ENCODE measurements at regions not wholly inside any gene's neighbourhood (a gene's known extent, or its start where the extent isn't known, plus 50 kb on each side); places are given as distances from the start of the nearest gene placed in this dataset.
"Not testable (repeated sequence)": the region's sequence is repeated elsewhere in the genome, so short reads cannot be mapped to it uniquely, and the experiment has no call there.

GRCh38 chr4:154907345-154908045 lies 126.4 kb downstream of the RBM46 start:
- not testable (repeated sequence) for H3K4me3 ChIP-seq (ENCODE audit: low read length); DNase-seq (ENCODE audit: low read depth, low spot score)

GRCh38 chr4:154908168-154908567 lies 127.1 kb downstream of the RBM46 start:
- no peak for DNase-seq (ENCODE audit: low read depth, low spot score)
- H3K4me3 ChIP-seq (ENCODE audit: low read length) = no peak overlapping the region

GRCh38 chr4:154911097-154911496 lies 130.0 kb downstream of the RBM46 start:
- no peak for DNase-seq (ENCODE audit: low read depth, low spot score)
- no peak overlapping the region for H3K4me3 ChIP-seq (ENCODE audit: low read length)

DNA sequence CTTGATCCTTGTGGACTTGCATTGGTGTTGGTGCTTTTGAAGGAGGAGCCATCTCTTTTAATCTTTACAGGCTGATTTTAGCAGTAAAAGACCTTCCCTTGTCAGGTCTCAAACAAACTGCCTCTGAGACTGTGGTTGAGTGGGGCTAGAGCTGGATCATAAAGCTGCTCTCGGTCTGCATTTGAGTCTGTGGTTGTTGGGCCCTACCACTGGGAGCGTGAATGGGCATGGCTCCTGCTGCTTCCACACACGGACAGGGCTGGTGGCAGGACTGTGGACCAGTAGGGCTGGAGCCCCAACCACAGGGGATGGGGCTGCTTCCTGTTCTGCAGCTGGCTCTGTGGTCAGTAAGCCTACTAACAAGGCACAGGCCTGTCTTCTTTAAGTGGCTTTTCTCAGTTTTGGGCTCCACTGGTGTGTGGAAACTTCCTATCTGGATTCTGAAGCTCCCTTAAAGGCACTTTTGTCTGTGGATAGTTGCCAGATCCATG lies 130.6 kb downstream of the RBM46 start:
- no peak for DNase-seq (ENCODE audit: low read depth, low spot score)
- no peak overlapping the region for H3K4me3 ChIP-seq (ENCODE audit: low read length)

GRCh38 chr4:154916068-154916467 lies 135.0 kb downstream of the RBM46 start:
- H3K4me3 ChIP-seq (ENCODE audit: low read length) = no peak overlapping the region
- DNase-seq (ENCODE audit: low read depth, low spot score) = no peak

DNA sequence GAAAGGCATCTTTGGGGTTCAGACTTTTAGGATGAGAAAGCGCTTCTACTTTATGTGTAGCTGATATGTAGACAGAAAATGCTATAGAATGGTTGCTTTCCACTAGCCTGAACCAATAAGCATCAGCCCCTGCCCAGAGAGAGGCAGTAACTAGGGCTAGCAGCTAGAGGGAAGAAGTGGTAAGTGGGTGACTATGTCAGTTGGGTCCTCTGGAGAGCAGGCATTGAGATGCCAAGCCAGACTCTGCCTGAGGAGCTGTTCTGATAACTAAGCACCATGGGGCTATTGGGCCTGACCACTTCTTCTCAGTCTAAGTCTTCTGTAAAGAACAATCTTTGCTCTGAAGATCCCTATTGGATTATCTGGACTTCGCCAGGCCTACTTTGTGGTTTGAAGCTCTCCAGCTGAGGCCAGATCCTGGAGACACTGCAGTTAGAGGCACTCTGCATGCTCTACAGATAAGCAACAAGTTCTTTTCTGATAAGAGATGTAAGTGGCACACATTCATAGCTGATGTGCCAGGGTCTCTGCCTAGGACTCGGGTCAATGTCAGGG lies 146.1 kb downstream of the RBM46 start:
- no peak overlapping the region for H3K4me3 ChIP-seq (ENCODE audit: low read length)
- DNase-seq (ENCODE audit: low read depth, low spot score) = no peak

DNA sequence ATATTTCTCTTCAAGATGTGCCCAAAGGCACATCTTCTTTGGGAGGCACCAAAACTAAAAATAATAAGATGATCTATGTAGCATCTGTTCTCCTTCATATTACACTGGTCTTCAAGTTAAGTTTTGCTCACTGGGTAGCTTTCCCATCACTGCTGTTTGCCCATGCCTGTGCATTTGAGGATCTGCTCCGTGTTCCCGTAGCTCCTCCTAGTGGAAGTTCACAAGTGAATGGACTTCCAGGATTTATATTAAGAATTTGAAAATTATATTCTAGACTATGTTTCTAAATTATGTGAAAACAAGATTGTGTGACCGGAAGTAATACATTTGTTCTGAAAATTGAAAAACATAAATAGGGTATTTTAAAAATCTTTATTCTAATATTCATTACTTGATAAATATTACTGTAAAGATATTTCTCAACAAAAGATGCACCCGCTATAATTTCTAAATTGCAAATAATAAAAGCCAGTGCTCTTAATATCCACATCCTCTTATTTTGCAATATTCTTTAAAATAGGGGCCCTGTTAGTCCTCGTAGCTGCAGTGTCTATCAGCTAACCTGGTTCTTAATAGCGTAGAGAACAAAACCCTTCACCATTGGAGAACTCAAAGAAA lies 147.7 kb downstream of the RBM46 start:
- H3K4me3 ChIP-seq (ENCODE audit: low read length) = no peak overlapping the region
- no peak for DNase-seq (ENCODE audit: low read depth, low spot score)

DNA sequence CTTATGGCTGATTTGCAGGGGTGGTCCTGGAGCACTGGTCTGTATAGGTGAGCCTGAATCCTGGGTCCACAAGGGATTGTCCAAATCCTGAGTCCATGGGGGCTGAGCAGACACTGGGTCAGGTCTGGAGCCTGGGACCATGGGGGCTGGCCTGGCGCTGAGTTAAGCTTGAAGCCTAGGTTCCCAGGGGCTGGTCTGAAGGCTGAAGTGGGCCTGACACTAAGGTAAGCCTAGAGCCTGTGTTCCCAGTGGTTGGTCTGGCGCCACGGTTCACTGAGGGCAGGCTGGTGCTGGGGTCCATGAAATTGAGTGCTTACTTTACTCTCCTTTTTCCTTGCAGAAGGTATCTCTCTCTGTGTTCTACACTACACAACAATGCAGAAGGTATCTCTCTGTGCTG lies 155.8 kb downstream of the RBM46 start:
- no peak overlapping the region for H3K4me3 ChIP-seq (ENCODE audit: low read length)
- no peak for DNase-seq (ENCODE audit: low read depth, low spot score)

DNA sequence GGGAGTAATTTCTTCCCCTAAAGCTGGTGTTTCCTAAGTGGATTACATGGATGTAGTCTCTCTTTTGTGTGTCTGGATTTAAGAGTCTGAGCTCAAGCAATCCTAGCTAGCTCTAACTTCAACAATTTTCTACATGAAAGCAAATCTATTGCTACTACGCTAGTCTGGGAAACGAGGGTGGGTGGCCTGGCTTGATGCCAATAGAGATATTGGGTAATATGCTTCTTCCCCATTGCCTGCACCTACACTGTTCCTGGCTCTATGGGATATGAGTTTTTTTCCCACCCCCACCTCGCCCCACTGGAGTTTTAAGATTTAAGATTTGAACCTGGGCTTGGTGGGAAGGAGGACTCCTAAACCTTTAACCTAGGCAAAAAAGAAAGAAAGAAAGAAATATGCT lies 158.8 kb downstream of the RBM46 start:
- no peak for DNase-seq (ENCODE audit: low read depth, low spot score)
- H3K4me3 ChIP-seq (ENCODE audit: low read length) = no peak overlapping the region

- no peak overlapping the region for H3K4me3 ChIP-seq (ENCODE audit: low read length)
- no peak for DNase-seq (ENCODE audit: low read depth, low spot score)
Observed at GRCh38 chr4:154942176-154942575, 161.1 kb downstream of the RBM46 start.

GRCh38 chr4:154944996-154945395 lies 163.9 kb downstream of the RBM46 start:
- no peak for DNase-seq (ENCODE audit: low read depth, low spot score)
- H3K4me3 ChIP-seq (ENCODE audit: low read length) = no peak overlapping the region

DNA sequence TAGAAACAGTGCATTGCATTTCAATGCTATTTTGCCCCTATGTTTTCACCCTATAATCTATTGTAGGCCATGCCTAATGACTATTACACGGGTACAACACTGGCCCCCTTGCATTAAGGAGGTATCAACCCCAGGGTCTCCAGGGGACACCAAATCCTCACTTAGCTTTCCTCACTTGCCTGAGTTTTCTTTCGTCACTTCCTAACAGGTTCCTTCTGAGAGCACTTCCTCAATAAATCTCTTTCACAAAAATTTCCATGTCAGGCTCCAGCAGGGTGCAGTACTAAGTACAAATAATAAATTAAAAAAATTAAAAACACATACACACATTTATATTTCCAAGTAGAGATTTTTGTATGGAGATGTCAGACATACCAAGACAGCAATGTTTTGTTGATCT lies 165.0 kb downstream of the RBM46 start:
- DNase-seq (ENCODE audit: low read depth, low spot score) = no peak
- H3K4me3 ChIP-seq (ENCODE audit: low read length) = no peak overlapping the region

GRCh38 chr4:154953691-154954090 lies 172.6 kb downstream of the RBM46 start:
- no peak overlapping the region for H3K4me3 ChIP-seq (ENCODE audit: low read length)
- DNase-seq (ENCODE audit: low read depth, low spot score) = no peak

GRCh38 chr4:154954117-154954516 lies 173.0 kb downstream of the RBM46 start:
- DNase-seq (ENCODE audit: low read depth, low spot score) = no peak
- no peak overlapping the region for H3K4me3 ChIP-seq (ENCODE audit: low read length)

DNA sequence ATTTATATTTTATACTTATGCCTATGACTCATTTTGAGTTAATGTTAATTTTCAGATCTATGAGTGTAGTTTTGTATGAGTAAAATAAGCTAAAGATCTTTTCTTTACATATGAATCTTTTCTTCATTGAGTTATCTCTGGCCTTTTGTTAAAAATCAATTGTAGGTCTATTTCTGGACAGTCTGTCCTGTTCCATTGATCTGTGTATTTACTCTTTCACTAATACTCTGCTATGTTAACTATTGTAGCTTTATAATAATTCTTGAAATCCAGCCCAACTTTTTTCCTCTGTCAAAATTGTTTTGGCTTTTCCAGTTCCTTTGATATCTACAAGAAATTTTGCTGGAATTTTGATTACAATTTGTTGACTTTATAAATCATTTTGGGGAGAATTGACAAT lies 177.0 kb downstream of the RBM46 start:
- H3K4me3 ChIP-seq (ENCODE audit: low read length) = no peak overlapping the region
- DNase-seq (ENCODE audit: low read depth, low spot score) = no peak

DNA sequence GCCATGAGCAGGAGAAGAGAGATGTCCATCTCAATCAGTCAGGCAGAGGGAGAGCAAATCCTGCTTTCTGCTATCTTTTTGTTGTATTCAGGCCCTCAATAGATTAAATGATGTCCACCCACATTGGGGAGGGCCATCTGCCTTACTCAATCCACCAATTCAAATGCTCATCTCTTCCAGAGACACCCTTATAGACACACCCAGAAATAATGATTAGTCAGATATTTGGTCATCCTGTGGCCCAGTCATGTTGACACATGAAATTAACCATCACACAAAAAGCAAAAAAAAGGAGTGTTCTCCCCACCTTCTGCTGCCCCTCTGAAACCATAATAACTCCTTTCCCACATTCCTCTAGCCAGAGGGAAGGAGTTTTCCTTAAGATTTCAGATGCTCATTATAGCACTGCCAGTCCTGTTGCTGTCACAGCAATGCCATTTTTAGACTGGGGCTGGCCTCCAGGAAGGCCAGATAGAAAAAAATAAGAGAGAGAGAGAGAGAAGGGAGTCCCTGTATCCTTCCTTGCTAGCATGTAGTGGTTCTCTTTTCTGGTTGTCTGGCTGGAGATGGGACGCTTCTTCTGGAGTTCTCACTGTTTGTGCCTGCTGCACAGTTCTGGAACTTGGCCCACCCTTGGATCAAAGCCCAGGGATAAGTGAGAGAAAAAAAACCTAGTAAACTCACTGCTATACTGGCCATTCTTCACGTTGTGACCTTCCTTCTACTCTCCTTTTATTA lies 177.7 kb downstream of the RBM46 start:
- no peak overlapping the region for H3K4me3 ChIP-seq (ENCODE audit: low read length)
- DNase-seq (ENCODE audit: low read depth, low spot score) = no peak

GRCh38 chr4:154959756-154960155 lies 178.7 kb downstream of the RBM46 start:
- no peak overlapping the region for H3K4me3 ChIP-seq (ENCODE audit: low read length)
- no peak for DNase-seq (ENCODE audit: low read depth, low spot score)

- no peak for DNase-seq (ENCODE audit: low read depth, low spot score)
- H3K4me3 ChIP-seq (ENCODE audit: low read length) = no peak overlapping the region
Observed at GRCh38 chr4:154960476-154960875, 179.4 kb downstream of the RBM46 start.

DNA sequence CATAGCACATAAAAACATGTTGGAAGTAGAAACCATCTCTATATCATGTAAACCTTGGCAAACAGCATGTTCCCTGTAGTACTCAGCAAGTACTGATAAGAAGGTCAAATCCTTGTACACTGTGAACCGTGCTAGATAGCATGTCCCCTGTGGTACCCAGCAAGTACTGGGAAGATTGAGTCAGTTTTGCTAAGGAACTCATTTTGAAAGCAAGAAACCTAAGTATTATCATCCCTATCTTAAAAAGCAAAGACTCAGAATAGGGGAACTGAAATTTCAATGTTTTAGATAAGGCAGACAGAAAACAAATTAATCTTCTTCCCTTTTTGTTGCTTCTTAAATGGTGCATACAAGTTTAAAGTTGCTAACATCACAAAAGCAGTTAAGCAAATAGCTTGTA lies 180.2 kb downstream of the RBM46 start:
- DNase-seq (ENCODE audit: low read depth, low spot score) = no peak
- no peak overlapping the region for H3K4me3 ChIP-seq (ENCODE audit: low read length)

Measured in Jurkat, Clone E6-1 (cell line).